Fibroblast of pulmonary artery (primary cell): ENCODE measurements at regions not wholly inside any gene's neighbourhood (a gene's known extent, or its start where the extent isn't known, plus 50 kb on each side); places are given as distances from the start of the nearest gene placed in this dataset.
"Not testable (repeated sequence)": the region's sequence is repeated elsewhere in the genome, so short reads cannot be mapped to it uniquely, and the experiment has no call there.

Experiments
- DNase-seq: peaks from one replicate; pipeline ENCODE4 v3.0.0-alpha.2; 2010; ENCODE audit warnings: low read depth
- H3K4me3 ChIP-seq: replicated peaks from 2 replicates; pipeline ENCODE4 v1.5.1; 2011; ENCODE audit warnings: low read depth, mild to moderate bottlenecking, control low read depth, low read length, moderate library complexity

DNA sequence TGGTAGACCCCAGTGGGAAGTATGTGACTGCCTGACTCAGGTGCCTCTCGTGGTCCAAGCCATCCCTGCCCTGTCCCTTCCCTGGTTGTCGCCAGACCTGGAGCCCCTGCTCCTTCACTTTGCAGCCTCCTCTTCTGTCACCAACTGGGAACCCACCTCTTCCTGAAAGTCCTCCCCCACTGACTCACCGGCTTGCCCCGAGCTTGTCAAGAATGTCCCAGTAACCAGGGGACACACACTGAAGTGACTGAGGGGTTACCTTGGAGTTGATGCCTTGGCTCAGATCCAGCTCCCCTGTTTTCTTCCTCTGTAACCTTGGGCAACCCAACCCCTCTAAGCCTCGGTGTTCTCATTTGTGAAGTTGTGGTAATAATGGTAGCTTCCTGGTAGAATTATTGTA is 155.4 kb downstream of the OR4F15 start:
- DNase-seq, H3K4me3 ChIP-seq: not testable (repeated sequence)

GRCh38 chr15:101970605-101971004 is 158.6 kb downstream of the OR4F15 start:
- not testable (repeated sequence) for DNase-seq, H3K4me3 ChIP-seq

- DNase-seq, H3K4me3 ChIP-seq: not testable (repeated sequence)
These were observed 165.3 kb downstream of the OR4F15 start for GRCh38 chr15:101977281-101977680.

GRCh38 chr15:101980206-101980910 is 168.4 kb downstream of the OR4F15 start:
- DNase-seq, H3K4me3 ChIP-seq: not testable (repeated sequence)
